ENCODE measurements at regions not wholly inside any gene's neighbourhood (a gene's known extent, or its start where the extent isn't known, plus 50 kb on each side); places are given as distances from the start of the nearest gene placed in this dataset.

DNA sequence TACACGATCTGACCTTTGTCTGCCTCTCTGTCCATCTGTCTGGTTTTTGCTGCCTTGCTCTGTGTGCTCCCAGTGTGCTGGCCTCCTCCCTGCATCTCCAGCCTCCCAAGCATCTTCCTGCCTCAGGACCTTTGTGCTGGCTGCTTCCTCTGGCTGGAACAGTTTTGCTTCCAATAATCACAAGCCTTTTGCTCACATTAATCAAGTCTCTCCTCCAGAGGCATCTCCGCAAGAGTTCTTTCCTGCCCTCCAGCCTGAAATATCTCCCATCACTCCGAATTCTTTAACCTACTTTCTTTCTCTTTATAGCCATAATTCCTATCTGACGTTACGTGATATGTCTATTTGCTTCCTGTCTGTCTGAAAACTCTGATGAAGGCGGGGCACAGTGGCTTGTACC is 267.1 kb downstream of the ABCC12 start:
- TF ChIP-seq, protein P1, sequence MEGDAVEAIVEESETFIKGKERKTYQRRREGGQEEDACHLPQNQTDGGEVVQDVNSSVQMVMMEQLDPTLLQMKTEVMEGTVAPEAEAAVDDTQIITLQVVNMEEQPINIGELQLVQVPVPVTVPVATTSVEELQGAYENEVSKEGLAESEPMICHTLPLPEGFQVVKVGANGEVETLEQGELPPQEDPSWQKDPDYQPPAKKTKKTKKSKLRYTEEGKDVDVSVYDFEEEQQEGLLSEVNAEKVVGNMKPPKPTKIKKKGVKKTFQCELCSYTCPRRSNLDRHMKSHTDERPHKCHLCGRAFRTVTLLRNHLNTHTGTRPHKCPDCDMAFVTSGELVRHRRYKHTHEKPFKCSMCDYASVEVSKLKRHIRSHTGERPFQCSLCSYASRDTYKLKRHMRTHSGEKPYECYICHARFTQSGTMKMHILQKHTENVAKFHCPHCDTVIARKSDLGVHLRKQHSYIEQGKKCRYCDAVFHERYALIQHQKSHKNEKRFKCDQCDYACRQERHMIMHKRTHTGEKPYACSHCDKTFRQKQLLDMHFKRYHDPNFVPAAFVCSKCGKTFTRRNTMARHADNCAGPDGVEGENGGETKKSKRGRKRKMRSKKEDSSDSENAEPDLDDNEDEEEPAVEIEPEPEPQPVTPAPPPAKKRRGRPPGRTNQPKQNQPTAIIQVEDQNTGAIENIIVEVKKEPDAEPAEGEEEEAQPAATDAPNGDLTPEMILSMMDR (IDR thresholded peaks at IDR 0.05; ENCODE audit: control insufficient read depth, extremely low read depth, insufficient read depth): no peak
- no peak for DNase-seq (ENCODE audit: low read depth)
- H3K4me3 ChIP-seq (ENCODE audit: low read depth, low read length): no peak overlapping the region

DNA sequence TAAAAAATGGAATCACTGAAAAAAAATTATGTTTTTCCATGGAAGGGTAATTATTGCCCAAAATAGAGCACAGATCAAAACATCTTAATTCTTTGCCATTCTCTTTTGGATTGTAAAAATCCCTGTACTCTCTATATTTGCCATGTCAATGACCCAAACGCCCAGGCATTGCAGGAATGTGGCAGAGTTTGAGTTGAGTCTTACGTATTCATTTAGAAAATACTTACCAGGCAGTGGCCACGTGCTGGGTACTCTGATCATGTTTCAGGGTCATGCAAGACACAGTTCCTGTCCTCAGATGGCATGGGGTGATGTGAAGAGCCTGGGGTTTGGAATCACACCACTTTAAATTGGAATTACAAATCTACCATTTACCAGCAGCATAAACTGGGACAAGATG is 267.7 kb downstream of the ABCC12 start:
- H3K4me3 ChIP-seq (ENCODE audit: low read depth, low read length): no peak overlapping the region
- TF ChIP-seq, protein P1 (IDR thresholded peaks at IDR 0.05; ENCODE audit: control insufficient read depth, extremely low read depth, insufficient read depth): no peak
- DNase-seq (ENCODE audit: low read depth): no peak

DNA sequence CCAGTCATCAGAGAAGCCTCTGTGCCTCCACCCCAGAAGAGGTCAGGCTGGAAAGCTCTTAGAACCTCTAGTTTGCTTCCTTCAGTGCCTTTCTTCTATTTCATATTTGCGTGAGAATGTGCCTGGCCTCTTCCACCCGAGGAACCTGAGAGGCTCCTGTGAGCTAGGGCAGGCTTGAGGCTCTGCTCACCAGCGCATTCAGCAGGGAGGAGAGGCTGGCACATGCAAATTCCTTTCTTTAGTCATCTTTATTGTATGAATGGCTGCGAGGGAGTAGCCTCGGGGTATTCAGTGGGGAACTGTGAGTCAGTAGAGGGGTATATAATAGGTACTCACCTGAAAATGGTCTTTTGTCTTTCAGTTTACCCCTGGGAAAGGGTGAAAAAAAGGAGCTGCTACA is 268.3 kb downstream of the ABCC12 start:
- DNase-seq (ENCODE audit: low read depth): no peak
- TF ChIP-seq, protein P1 (IDR thresholded peaks at IDR 0.05; ENCODE audit: control insufficient read depth, extremely low read depth, insufficient read depth): no peak
- H3K4me3 ChIP-seq (ENCODE audit: low read depth, low read length): no peak overlapping the region

DNA sequence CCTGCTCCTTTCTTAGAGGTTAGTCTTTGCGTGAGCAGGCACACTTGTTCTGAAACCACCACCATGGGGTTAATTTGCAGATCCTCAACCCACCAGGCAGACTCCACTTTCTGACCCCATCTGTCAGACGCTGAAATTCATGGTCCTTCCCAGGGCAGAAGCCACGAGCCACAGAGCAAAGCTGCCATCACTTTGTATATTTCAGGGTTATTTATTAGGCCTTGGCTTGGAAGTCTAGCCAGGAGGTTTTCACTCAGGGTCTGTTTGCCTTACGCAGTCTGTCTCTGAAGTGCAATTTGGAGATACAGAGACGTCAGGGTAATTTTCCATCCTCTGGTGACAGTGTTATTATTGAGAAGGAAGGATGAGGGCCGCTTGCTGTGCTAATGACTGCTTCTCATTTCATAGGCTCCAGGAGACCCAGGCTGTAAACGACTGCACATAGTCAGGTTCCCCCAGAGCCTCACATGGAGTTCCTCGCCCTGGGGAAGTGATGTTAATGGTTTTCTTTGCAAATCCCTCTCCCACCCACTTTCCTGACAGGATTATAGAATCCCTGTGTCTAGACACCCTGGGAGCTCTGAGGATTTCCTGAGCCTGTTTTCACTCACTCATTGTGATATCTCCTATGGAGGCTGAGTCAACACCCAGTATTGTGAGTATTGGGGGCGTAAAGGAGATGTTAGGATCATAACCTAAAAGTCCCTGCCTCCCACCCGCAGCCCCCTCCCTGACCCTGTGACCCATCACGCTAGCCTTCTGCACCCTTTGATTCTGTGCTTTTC is 269.0 kb downstream of the ABCC12 start:
- TF ChIP-seq, protein P1 (IDR thresholded peaks at IDR 0.05; ENCODE audit: control insufficient read depth, extremely low read depth, insufficient read depth): no peak
- no peak for DNase-seq (ENCODE audit: low read depth)
- H3K4me3 ChIP-seq (ENCODE audit: low read depth, low read length): no peak overlapping the region

DNA sequence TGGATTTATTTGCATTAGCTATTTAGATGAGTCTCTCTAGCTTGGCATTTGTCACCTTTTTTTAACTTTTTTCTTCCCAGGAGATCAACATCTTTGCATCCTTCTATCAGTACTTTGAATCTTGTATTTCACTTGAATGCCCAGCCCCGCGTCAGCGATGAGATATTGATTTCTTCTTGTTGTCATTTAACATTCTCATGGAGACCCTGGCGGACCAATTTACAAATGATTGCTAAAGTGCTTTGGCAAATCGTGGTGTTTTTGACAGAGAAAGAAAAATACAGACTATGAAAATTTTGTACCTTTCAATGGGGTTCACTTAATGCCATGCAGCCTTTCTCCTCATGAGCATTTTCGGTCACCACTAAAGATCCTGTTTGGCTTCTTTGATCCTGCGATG is 269.7 kb downstream of the ABCC12 start:
- no peak for DNase-seq (ENCODE audit: low read depth)
- TF ChIP-seq, protein P1 (IDR thresholded peaks at IDR 0.05; ENCODE audit: control insufficient read depth, extremely low read depth, insufficient read depth): no peak
- no peak overlapping the region for H3K4me3 ChIP-seq (ENCODE audit: low read depth, low read length)

DNA sequence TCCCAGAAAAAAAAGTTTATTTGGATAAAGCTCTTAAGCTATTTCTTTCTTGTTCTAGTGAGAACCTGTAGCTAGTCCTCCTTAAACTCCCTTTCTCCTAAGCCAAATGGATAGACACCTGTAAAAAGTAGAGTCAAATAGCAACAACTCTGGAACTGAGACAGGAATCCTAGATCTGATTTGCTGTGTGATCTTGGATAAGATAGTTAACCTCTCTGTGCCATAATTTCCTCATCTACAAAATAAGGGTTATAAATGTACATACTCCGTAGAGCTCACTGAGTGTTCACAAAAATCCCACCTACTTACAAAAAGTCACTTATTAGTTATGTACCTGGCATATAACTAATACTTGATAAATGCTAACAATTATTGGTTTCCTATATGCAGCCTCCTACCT is 270.3 kb downstream of the ABCC12 start:
- no peak overlapping the region for H3K4me3 ChIP-seq (ENCODE audit: low read depth, low read length)
- TF ChIP-seq, protein P1 (IDR thresholded peaks at IDR 0.05; ENCODE audit: control insufficient read depth, extremely low read depth, insufficient read depth): no peak
- no peak for DNase-seq (ENCODE audit: low read depth)

All from LNCaP clone FGC (cell line).